NCI-H524 (cell line): ENCODE measurements at regions not wholly inside any gene's neighbourhood (a gene's known extent, or its start where the extent isn't known, plus 50 kb on each side); places are given as distances from the start of the nearest gene placed in this dataset.

Source experiments
- DNase-seq, 2 experiments: peaks; one replicate each; lab custom pipeline; 2025; lab: John Stamatoyannopoulos, UW

DNA sequence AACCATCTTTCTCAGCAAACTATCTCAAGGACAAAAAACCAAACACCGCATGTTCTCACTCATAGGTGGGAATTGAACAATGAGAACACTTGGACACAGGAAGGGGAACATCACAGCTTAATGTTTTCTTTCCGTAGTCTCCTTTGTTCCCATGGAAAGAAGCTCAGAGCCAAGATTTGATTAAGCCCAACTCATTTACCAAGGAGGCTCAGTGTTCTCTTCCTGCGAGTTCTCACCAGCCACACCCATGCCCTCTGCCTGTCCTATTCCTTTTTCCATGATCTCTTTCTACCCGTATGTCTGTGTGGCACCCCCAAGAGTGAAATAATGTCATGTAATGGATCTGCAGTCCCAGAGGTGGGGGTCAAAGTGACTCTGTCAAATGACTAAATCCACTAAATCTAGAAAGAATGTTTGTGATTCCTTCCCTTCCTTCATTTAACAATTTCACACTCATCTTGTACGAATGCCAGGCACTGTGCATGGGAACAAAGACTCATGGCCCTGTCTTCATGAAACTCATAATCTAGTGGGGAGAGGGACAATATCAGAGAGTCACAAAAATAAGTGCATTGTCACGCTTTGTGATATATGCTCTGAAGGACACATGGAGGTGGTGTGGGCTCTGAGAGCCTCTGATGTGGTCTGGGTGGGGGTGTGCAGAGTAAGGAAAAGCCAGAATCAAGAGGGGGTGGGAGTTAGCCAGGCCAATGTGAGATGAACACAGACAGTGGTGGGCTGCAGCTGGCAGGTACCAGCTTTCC, 292.1 kb downstream of the CDC5L start:
- DNase-seq: no peak

DNA sequence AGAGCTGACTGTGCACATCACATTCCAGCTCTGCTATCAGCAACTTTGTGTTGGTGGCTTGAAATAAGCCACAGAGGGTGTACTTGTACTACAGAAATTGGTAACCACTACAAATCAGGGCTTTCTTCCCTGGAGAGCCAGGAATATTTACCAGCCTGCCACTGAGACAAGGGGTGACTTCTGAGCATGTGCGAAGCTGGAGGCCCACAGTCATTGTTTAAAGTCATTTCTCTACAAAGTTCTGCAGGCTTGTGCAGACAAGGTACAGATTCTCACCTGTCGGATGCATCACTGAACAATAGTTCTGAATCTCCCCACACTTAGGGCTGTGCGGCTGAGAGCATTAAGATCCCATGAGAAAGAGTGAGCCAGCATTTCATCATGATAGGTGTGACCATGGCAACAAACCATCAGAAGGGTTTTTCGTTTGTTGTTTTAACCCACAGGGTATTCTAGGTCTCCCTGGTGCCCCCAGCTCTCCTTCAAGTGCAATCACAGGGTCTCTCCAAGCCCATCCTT, 292.8 kb downstream of the CDC5L start:
- DNase-seq: peak in 1 of 2 experiments; percentile 58

DNA sequence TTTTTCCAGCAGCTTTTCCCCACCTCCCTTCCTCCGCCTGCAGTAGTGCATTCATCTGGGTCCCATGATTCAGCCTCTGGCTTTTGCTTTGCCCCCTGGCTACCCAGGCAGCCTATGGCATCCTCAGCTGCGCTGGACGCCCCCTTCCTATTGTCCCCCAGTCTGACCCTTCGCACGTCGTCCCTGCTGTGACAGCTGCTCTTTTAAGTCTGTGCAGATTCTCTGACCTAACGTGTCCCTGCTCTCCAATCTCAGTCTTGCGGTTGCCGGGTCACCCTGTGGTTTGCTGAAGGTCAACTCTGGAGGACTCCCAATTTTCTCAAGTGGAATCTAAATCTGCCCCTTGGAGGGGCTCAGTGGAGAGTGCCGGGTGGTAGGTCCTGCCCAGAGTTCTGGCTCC, 294.3 kb downstream of the CDC5L start:
- no peak for DNase-seq

DNA sequence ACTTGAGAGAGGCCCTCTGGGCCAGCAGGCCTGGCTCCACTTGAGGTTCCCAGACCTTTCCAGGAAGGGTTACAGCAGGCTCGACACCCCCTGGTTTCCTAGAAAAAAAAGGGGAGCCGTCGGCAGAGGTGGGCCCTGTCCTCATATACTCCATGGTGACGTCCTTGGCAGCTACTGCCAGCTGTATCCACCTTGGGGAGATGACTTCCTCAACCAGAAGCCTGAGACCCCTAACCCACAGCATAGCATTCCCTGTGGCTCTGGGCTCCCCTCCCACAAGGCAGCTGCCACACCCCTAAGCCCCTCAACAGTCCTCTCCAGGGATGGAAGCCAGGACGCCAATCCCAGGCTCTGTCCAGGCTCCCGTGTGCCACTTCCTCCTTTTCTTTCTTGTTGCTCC, 294.8 kb downstream of the CDC5L start:
- no peak for DNase-seq

DNA sequence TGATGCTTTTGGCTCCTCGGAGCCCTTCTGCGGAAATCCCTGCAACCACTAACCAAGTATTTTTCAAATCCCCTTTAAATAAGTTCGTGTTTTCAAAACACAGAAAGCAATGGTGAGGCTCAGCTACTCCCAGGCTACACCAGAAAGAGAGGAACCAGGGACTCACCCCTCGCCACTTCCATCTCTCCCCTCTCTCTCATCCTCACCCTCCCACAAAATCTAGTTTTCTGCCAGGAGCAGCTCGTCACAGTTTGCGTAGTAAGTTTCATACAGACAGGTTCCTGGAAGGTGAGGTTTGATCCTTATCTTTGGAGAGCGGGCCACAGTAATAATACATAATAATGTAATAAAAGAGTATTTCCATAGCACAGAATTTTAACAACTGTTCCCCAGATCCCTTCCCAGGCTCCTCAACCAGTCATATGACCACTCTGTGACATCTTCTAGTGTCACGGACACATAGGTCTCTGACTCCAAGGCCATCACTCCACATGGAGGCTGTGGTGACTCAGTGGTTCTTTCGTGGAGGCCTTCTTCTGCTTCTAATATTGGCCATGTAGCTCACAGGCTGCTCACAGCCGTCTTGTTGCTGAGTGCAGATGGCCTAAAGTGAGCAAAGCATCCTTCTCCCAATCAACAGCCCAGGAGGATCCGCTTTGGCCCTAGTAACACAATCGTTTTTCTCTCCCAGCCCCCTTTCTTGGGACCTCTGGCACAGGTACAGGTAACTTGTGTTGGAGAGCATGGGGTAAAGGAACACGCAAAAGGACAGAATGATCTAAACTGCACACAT, 295.7 kb downstream of the CDC5L start:
- no peak for DNase-seq

DNA sequence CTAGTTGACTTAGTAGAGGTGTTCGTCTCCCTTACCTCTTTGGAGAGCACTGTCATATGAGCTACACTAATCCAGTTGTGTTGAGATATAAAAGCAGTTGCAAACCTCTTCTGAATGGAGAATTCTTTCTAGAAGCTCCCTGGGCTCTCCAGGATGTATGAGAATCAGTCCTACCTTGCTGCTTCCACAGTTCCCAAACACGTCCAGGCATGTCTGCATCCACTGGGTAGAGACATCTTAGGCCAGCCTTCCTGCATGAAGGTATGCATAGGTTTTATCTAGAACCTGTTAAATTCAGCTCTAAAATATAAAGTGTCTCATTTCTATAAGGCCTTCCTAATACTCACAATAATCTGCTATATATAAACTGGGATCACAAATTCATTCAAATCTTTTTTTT, 297.7 kb downstream of the CDC5L start:
- DNase-seq: no peak

DNA sequence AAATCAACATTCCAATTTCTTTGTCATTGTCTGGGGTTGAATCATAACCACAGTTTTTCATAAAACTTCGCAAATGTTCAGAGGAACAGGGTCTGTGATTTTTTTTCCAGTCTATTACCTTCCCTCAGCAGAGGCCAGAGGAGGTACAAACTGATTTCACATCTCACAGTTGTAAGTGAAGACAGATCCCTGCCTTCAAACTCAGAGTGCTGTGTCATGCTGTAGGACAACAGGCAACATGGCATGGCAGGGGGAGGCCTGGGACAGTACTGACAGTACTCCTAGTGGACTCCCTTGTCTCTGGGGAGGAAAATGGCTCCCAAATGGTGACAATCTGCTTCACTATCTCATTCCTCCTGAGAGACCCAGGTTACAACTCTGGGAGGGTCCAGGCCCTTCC, 308.6 kb downstream of the CDC5L start:
- DNase-seq: no peak

DNA sequence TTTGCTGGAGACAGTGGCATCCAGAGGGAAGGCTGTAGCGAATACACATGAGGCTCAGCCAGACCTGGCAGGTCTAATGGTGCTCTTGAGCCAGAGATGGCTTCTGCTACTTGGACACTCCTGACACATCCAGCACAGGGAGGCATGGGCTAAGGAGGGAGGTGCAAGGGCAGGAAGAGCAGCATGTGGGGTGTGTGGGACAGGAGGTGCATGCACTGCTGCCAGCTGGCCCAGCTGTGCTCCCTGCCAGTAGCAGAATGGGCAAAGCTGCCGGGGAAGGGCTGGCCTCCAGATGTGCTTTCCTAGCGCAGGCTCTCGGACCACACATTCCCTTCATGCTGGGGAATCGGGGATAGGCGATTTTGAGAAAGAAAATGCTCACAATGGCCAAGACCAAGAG, 309.2 kb downstream of the CDC5L start:
- DNase-seq: peak in 1 of 2 experiments; percentile 64

DNA sequence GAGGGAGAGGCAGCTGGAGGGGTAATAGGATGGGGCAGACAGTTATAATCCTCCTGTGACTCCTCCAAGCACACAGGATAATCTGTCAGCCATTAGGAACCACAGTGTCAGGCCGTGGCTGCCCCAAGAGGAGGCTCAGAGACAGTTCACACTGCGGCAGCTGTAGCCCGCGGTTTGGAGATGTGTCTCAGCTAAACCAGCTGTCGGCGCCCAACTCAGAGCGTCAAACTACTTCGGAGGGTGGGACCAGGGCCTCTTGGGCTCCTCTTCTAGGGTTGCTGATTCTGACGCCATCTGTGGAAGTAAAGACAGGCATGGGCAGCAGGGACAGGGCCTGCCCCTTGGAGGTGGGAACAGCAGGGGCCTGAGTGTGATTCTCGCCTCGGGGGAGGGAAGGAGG, 309.8 kb downstream of the CDC5L start:
- DNase-seq: peak; percentile 95 to 98

DNA sequence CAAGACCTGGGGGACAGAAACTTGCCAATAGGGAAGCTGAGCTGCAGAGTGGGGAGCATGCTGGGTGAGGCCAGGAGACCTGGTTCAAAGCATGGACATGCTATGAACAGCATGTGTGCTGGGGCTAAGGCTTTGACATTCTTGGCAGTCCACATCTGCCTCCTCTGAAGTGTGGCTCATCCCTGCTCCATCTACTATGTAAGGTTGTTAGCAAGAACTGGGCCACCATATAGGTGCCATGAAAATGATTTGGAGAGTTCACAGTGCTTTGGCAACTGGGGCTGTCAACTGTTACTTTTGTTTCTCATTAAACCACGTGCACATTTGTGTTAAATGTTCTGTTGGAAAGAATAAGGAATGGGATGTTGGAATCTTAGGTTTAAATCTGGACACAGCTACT, 311.1 kb downstream of the CDC5L start:
- DNase-seq: no peak

DNA sequence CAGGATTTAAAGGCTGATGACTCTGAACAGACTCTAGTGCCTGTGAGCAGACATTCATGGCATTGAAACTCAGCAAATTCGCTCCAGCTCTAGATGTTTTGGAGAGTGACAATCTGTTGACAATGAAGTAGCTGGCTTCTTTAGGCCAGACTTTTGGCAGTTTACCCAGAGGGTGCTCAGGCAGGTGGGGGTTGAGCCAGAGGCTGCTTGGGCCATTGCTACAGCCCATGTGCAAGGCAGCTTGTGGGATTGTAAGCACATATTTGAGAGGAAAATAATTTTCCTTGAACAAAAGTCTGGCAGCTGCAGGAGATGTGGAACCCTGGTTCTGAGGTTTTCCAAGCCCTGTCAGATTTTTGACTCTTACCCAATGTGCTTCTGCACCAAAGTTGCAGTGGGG, 311.6 kb downstream of the CDC5L start:
- DNase-seq: no peak

DNA sequence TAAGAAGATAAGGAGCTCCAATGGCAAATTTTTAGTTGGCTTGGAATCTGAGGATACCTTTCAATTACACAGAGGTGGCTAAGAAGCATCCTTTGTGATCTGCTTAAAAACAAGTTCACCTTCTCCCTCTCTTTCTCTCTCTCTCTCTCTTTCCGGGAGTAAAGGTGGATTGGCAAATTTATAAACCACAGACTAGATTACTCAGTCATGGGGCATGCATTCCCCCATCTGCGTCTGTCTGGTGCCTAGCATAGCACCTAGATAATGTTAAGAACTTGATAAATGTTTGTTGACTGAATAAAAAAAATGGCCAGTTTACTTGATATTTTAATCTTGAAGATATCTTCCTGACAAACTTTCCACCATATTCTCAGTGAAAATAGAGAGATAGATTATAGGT, 312.3 kb downstream of the CDC5L start:
- no peak for DNase-seq

DNA sequence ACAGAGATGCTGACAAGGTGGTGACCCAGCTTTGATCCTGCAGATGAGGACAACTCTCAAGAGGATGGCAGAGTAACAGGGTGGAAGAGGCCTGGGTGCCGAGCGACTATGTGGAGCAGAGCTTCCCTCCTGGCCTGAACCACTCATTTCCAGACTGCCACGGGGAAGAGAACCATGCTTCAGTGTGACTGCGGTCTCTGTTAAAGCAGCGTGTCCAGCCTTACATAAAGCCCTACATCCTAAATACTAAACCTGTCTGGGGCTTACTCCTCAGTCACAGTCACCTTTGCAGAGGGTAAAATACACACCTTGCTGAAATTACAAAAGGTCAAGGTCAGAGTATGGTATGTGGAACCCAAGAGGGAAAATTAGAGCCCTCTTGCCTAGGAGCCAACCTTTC, 312.9 kb downstream of the CDC5L start:
- DNase-seq: no peak

DNA sequence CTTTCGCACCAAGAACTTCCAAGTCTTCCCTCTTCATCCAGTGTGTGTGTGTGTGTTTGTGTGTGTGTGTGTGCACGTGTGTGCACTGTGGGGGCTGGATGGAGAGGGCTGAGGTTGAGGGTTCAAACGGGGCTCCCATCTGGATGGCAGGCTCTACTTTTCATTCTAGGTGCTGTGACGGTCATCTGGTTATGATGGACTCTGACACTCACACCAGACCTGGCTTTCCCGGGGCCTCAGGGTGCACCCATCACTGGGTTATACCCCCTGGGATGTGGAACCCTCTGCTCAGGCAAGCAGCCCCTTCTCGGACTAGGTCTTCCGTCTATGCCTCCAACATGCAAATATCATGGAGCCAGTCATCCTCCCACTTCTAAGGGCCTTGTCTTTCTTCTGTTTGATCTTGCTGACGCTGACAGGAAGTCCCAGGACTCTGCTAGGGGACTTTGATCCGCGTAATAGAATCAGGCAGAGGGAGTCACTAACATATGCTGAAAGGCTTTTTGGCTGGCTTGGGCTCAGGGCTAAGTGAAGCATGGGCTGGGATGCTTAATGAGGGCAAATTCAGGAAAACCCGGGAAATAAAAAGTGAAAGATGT, 313.6 kb downstream of the CDC5L start:
- DNase-seq: no peak

DNA sequence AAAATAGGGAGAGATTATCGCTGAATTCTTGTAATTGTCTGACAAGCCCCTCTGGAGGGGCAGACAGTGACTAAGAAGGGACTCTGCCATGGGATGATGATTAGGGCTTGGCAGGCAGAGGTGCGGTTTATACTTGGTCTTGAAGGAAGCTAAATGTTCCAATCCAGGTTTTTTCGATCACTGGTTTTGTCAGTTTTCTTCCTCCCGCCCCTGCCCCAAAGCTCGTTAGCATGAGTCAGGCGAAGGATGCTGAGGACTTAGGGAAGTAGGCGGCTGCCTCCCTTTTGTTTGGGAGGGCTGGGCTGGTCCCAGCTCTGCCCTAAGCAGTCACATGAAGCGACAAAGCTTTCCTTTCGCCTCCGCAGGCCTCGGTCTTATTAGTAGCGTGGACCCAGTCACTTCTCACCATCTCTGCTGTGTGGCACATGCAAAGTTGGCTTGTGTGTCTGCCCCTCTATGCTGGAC, 314.2 kb downstream of the CDC5L start:
- no peak for DNase-seq

DNA sequence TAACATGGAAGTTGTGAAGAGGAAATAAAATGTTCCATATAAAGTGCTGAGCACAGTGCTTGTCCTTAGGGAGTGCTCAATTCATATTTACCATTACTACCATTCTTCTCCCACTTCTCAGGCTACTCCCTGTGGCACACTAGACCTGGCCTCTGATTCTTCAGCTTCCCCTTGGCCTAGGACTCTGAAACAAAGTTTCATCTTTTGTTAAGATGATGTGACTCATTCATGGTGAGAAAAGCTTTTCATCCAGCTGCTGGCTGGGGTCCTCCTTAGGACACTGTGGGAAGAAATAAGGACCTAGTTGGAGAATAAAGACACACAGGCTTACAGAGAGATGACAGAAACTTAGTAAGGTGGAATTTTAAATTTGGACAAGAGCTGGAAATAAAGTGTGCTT, 314.8 kb downstream of the CDC5L start:
- DNase-seq: no peak

DNA sequence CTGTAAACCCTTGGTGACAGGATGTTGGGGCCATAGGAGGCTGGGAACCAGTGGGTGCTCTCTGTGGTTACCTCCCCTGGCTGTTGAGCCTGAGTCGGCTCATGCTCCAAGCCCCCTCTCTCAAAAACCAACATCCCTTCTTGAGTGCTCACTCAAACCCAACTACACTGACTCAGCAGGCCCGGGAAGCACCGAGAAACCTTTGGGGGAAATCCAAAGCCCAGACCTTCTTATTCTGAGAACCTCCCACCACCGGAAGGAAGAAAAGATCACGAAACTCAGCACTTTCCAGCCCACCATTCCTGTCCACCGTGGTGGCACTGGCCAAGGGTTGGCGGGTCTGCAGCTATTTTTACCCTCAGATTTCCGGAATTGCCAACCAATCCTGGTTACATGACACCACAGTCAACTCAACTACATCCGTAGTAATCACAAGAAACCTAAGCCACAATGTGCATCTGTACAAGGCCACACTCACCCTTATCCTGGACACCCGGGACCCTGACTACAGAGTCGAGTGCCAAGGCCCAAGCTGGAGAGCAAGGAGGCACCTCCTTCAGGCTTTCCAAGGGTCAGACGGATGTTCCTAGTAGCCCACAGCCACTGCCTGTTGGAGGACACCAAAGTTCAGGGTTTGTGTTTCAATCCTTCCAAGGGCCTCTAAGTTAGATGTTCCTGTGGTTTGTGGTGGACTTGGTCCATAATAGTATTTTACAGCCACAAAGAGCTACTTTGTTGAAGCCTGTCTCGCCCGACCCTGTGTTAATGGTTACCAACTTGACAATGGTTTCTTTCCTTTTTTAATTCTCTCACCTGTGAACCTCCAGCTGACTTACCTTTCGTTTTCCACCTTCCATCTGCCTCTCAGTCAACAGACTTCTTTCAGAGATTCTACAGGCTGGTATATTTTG, 317.0 kb downstream of the CDC5L start:
- DNase-seq: no peak

DNA sequence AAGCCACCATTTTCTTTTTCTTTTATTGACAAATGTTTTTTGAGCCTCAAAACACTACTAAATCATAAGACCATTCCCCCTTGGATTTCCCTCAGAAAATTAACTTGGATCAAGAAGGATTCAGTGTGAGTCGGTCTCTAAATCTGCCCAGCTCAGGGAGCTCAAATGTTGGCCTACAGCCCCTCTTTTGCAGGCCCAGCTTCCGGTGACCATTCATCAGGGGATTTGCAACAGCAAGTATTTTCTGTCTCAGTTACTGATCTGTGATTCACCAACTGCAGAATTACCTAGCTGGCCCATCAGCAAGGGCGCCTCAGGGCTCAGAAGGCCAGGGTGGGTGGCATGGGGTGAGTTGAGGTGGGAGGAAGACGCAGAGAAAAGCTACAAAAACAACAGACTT, 318.1 kb downstream of the CDC5L start:
- DNase-seq: no peak

DNA sequence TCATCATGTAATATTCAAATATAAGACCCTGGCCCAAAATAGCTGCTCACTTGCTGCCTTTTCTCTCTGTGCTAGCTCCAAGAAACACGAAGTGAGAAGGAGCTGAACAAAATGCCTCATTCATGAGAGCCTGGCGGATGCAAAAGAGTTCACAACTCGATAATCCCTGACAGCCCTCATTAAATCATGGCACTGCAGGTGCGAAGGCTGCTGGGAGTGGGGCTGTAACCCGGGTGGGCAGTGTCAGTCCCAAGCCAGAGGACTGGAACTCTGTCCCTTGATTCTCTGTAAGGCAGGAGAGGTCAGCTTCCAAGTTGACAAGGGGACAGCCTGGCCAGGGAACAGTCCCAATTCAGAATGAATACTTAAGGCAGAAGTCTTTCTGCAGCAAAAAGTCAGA, 318.5 kb downstream of the CDC5L start:
- DNase-seq: no peak

DNA sequence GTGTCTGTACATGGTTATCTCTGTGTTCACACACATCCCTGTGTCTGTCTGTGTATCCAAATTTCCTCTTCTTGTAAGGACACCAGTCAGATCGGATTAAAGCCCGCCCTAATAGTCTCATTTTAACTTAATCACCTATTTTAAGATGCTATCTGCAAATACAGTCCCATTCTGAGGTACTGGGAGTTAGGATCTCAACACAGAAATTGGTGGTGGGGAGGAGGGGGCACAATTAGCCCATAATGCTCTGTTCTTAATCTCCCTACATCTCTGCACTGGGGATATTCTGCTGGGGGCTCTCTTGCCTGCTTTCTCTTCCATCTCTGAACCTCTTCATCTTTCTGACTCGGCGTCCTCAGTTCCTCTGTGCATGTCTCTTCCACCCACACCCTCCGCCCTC, 320.7 kb downstream of the CDC5L start:
- DNase-seq: no peak

DNA sequence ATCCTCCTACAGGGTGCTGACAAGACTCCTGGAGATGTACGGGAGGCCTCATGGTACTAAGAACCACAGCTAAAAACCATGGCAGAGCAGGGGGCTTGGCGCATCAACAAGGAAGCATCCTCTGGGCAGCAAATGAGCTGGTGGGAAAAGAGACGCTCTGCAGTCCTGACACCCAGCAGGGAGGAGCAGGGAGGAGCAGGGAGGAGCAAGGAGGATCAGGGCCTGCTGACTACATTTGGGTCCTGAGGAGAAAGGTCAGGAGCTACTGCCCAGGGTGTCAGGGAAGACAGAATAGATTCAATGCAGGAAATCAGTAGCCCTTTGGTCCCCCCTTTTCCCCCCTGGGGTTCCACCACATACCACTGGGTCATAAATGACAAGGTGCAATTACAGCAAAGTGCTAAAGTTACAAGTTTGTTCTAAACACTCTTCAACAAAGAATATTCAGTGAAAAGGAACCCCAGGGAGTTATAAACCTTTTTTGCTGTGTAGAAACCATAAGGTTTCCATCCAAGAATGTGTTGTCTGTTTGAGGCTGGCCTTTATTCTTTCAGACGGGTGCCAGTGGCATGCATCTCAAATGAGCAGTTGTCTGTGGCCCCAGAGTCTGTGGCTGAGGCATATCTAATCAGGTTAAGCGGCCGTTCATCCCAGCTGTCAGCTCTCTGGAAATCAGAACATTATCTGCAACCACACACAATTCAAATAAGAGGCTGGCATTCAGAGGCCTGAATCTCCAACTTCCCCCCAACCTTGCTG, 325.0 kb downstream of the CDC5L start:
- DNase-seq: peak; percentile 1 to 36
